HG02678 (cell line): ENCODE measurements at regions not wholly inside any gene's neighbourhood (a gene's known extent, or its start where the extent isn't known, plus 50 kb on each side); places are given as distances from the start of the nearest gene placed in this dataset.
"Not testable (repeated sequence)": the region's sequence is repeated elsewhere in the genome, so short reads cannot be mapped to it uniquely, and the experiment has no call there.

Experiments used
- ATAC-seq: cut with Tn5 transposase; IDR thresholded peaks from one replicate; pipeline ENCODE4 v1.9.1; 2021; ENCODE audit warnings: mild to moderate bottlenecking, moderate library complexity; ENCODE audit not compliant: unreplicated experiment

DNA sequence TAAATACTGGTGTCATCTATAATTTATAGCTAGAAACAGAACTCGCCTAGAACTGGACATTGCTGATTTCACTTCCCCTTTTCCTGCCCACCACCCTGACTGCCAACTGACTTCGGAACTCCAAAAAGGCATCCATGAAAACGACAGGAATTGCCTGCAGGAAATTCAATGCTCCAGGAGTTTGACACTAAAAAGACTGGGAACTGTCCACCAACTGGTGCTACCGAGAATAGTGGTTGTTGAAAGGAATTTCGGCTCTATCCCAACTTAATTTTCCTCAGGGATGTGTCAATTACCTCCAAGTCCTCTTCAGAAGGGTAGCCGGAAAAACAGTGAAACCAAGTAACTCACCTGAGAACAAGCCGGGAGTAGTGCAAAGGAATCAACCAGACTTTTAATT lies 440.0 kb downstream of the PRELID2 start:
- ATAC-seq = not testable (repeated sequence)

DNA sequence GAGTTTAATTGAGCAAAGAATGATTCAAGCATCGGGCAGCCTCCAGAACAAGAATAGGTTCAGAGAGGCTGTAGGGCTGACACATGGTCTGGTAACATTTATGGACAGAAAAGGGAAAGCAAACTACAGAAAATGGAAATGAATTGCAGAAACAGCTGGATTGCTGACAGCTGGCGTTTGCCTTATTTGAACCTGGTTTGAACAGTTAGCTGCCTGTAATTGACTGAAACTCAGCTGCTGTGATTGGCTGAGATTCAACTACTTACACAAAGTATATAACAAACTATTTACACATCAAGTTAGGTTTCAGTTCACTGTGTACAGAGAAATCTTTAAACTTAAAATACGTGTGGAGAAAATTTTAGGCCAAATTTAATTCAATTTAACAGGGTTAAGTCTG lies 441.7 kb downstream of the PRELID2 start:
- no peak for ATAC-seq

DNA sequence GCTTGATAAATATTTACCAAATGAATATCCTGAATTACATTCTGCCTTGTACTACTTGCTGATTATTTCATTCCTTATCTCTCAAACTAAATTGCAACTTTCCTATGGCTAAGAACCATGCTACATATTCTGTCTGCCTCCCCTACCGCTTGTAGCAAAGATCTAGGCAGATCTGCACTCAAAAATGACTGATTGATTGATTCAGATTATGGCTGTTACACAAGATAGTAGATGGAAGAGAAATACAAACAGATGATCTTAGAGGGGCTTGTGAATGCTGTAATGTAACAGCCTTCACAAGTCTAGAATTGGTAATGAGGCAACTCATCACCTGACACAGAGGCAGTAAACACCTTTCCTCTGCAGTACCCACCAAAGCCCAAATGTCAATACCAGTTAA lies 446.1 kb downstream of the PRELID2 start:
- no peak for ATAC-seq

DNA sequence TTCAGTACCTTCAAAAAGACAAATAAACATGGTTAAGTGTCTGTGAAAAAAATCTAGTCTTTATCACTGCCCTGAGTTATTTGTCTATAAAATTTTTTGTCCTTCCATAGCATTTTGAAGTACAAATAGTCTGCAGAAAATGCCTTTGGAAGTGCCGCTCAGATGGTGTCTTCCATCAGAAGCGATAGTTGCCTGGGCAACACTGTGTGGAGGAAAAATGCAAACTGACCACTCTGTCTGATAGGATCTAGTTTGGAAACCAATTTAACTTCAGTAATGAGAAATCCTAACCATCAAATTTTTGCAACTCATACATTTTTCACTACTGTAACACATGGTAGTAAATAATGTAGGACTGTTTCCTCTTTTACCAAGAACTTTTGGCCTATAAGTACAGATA lies 449.9 kb downstream of the PRELID2 start:
- no peak for ATAC-seq

DNA sequence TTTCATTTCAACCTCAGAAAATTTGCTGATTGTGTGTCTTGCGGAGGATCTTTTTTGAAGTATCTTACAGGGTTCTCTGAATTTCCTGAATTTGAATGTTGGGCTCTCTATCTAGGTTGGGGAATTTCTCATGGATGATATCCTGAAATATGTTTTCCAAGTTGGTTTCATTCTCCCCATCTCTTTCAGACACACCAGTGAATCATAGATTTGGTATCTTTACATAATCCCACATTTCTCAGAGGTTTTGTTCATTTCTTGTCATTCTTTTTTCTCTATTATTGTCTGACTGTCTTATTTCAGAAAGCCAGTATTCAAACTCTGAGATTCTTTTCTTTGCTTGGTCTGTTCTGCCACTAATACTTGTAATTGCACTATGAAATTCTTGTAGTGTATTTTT lies 456.9 kb downstream of the PRELID2 start:
- ATAC-seq = no peak

DNA sequence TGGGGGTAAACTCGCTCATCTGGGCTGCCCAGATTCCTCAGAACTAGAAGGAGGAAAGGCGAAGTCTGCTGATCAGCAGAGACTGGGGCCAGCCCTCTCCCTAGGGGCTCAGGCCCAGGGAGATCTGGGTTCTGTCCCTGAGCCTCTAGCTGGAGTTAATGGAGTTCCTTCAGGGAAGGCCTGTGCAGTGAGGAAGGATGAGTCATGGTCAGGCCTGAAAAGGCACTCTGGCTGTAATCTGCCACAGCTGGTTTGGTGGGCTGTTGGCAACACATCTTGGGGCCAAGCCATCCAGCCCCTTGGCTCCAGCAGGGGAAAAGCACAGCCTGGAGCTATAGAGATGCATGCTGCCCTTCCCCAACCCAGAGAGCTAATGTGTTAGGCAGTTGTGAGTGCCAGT lies 459.6 kb downstream of the PRELID2 start:
- ATAC-seq = no peak

DNA sequence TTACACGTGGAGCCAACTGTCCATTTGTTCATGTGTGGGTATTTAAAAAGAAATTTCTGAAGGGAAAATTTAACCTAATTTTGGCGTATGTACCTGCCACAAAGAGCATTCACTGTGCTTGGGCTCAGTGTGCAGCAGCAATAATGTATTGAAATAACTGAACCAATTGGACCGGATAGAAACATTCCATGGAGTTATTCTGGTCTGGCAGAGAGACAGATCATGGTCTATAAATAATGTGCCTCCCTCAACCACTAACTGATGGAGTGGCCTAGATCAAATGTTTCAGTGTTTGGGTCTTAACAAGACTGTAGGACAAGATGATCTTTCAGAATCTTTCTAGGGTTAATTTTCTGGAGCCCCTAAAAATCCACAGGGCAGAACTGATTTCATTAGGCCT lies 469.7 kb downstream of the PRELID2 start:
- ATAC-seq = no peak

DNA sequence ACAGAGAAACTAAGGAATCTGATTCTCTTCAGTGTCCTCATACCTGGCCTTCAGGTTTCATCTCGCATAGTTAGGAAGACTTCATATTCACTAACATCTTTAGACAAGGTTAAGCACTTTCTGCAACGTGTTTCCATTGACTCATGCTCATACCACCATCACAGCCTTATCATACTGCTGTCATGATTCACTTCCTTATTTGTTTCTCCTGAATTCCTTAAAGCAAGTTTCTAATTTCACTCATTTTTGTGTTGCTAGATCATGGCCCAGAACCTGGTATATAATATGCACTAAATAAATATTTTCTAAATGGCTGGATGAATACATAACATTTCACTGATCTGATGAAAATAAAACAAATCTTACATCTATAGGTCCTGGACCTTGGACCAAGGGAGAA lies 472.9 kb downstream of the PRELID2 start:
- no peak for ATAC-seq

DNA sequence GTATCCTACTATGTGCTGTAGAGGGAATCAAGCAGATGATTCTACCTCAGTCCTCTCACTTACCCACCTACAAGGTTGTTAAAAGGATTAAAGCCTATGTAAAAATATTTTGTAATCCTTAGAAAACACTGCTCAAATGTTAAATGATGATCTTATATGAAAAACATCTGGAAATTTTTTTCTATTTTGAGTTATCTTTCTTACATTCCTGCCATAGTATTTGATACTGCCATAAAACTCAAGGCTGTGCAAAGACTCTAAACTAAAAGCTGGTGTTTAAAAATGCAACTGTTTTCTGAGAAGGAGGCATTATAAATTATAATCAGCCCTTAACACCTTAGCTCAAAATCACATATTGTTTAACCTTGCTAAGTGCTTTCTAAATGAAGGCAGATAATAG lies 474.2 kb downstream of the PRELID2 start:
- no peak for ATAC-seq

DNA sequence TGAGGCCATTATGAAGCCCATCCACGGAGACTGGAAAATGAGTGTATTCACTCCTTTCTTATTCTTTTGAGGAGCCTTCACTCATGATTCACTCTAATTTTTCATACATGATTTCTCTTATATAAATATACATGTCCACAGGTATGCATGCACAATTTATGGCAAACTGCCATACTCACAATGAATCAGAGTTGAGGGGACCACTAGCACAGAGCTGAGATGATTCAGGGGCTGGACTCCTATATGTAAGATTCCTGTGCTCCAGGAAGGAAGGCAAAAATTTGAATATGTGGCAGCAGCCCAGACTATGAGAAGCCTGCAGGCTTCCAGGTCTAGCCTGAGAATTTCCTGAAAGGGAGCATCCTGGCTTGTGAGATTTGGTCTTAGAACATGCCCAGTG lies 484.6 kb downstream of the PRELID2 start:
- ATAC-seq = no peak

DNA sequence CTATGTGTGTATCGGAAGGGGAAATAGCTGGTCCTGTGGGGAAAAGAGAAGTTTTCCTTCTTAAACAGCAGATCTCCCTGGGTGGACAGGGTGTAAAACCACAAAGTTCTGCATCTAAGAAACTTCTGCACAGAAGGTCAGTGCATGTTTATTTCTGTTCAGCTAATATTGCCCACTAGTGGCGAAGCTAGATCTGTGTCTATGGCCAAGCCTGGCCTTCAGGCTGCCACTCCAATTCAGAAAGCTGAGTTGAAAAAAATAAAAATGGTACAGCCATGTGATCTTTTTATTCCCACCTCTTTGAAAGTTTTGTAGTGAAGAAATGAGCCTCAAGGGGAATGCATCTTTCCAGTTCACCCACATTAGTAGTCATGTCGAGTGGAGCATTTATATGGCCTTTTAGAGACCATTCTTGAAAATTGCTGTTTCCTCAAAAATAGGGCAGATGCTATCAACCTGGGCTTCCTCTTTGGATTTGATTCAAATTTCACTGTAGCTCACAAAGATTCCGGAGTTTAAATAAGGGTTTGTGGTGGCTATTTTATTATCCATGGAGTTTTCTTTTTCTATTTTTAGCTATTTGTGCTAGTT lies 488.0 kb downstream of the PRELID2 start:
- ATAC-seq = peak; percentile 58

DNA sequence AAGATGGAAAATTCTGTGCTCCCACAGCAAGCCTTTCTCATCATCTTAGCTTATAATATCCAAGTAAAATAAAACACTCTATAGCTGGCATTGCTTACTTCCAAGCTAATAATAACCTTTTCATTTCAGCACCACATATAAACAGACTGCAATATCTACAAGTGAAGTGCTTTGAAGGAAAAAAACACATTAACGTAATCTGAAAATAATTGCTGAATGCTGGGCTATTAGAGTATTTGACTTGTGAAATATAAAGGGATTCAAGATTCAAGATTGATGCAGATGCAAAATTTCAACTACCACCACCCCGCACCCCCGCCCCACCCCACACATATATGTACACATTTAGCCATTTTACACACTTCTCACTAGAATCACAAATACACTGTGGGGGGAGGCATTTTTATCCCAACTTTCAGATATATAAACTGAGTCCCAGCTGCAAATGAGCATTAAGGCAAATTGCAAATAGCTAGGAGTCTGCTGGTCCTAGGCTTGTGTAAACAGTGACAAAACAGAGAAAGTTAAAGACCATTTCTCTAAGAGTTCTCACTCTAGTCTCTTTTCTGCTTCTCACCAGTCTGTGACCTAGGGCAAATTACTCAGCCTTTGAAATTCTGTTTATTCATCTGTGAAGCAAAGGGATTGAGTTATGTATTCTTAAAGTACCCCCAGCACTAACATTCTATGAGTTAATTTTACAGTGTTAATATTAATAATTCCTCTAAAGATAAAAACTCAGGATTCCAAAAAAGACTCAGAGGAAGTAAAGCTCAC lies 489.4 kb downstream of the PRELID2 start:
- no peak for ATAC-seq

DNA sequence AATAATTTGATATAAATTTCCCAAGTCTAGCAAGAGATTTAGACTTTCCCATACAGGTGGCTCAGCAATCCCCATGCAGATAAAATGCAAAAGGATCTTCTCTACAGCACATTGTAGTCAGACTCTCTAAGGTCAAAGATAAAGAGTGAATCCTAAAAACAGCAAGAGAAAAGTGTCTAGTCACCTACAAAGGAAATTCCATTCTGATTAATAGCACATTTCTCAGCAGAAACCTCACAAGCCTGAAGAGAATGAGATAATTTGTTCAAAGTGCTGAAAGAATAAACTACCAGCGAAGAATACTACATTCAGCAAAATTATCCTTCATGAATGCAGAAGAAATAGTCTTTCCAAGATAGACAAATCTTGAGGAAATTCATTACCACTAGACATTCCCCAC lies 493.3 kb downstream of the PRELID2 start:
- no peak for ATAC-seq

DNA sequence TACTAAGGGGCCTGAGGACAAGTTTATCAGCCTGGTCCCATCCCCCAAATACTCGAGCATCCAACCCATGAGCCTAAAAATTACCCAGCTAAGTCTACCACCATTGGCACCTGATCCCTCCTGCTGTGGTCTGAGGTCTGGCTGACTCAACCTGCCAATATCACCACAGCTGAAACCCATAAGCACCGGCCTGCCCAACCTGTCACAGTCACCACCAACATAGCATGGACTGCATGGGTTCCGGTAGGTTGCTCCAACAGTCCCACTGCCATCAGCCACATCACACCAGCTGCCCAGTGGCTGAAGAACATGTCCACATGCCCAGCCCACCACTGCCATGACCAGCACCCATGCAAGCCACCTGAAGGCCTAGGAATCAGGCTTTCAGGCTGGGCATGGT lies 495.0 kb downstream of the PRELID2 start:
- ATAC-seq = no peak

DNA sequence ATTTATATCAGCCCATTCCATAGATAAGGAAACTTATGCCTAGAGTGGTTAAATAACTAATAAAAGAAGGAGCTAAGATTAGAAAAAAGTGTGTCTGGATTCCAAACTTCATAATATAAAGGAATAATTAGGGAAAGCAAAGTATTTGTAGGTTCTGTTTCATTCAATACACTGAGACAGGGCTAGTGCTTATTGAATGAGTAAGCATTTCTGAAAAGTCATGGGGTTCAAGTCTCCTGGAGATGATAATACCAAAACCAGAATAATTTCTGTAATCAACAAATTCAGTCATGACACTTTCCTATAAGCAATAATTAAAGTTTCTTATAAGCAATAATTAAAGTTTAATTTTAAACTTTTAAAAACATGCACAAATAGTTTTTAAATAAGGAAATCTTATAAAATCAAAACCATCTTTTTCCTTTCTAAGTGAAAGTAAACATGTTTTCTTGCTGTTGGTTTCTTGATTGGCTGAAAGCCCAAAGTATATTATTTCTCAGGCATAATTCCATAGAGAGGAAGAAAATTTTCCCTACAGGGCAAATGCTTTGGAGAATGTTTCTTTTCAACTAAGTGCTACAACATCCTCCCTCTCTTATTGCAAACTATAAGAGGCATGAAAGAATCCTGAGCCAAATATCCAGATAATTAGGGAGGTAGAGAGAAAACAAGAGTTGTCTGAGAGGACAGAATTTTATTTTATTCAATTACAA lies 510.2 kb downstream of the PRELID2 start:
- no peak for ATAC-seq

DNA sequence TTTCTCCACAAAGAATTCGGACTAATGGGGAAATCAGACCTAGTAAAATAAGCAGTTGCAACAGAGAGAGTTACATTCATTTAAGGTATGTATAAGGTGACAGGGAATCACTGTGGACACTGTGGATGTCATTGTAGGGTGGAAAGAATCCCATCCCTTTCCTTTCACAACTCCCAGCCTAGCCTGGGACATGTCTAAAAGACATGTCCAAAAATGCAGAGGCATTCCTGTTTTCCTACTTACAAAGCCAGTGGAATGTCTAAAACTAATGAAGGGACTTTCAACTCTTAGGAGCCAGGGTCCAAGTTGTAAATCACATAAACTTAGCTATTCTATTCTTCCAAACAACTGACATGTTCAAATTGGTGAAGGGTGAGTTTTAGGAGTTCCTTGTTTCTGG lies 511.0 kb downstream of the PRELID2 start:
- ATAC-seq = no peak

DNA sequence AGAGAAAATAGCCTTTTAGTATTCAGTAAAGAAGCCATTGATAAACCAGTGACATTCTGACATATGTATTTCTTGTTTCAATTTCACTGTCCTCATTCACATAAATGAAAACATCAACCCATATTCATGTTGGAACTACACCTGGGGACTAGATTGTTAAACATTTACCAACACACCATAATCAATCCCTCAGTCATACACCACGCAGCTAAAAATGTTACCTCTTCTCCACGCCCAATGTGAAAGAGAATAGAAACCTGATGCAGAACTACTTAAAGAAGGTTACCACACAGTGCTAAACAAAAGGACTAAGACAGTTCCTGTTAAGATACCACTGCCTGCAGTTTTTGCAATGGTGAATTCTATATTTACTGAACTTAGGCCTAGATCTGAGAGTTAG lies 518.9 kb downstream of the PRELID2 start:
- ATAC-seq = peak; percentile 86

DNA sequence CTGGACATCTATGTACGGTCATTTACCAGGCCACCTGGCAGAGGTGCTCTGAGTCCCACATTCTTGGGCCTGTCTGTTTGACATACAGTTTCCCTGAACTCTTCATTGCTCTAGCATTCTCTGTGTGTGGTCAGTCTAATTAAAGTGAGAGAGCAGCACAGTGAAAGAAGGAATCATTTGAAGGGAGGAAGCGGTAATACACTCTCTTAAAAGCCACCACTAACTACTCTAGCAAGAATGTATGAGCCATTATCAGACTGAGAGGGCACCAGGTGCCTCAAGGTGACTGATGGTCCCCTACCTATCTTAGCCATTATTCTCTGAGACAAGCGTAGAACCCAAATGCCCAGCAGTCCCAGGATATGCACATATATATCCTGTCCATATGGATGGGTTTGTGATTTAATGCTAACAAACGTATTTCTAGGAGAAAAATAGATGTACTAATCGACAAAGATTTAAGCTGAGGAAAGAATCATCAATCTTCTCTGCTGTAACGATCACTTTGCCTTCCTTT lies 527.2 kb downstream of the PRELID2 start:
- no peak for ATAC-seq

DNA sequence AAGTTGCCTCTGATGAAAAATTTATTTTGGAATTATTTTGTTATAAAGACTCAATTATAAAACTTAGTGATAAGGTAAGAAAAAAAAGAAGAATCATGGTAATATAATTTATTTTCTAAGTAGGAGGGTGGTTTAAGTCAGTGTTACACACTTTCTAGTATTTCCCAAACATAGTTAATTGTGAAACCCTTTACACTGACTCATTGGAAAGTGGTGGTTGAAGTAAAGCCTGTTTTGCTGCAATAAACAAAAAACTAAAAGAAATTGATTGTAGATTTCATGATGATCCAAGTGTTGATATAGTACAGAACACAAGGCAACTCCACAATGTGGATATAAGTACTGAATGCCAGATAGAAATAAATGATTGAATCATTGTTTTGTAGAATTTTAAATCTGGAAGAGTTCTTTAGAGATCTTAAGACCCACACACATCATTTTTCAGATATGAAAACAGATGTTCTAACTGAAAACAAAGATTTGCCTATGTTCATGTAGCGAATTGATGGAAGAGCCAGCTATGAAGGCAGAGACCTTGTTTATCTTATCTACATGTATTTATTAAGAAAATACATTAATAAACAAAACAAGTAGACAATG lies 539.8 kb downstream of the PRELID2 start:
- ATAC-seq = no peak

DNA sequence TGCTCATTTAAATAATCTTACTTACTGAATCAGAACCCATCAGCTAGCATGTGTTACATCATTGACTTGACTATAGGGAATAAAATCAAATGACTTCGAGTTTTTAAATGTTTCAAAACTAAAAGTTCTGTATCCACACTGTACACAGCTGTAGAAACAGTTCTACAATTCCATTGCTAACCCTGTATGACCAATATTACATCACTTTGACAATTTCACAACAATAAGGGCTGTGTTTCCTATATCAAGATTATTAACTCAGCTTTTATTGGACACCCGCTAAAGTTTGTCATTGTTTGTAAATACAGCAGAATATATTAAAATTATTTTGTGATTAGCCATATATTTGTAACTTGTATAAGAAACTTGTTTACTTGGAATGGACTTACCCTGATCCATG lies 540.8 kb downstream of the PRELID2 start:
- no peak for ATAC-seq

DNA sequence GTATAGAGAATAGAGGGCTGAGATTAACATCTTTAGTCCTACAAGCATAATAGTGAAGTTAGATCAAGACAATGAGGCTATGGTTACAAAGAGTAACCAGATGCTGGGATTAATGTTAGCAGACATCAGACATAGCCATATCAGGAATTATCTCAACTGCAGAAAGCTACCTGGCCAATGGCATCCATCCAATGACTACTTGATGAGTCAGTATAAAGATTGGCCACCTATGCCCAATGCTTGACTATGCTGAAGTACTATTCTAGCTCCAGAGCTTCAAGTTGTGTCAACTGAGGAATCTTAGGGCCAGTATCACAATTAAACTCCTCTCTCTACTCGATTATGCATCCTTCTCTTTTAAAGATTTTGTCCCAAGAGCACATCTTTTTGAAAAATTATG lies 541.4 kb downstream of the PRELID2 start:
- ATAC-seq = no peak

DNA sequence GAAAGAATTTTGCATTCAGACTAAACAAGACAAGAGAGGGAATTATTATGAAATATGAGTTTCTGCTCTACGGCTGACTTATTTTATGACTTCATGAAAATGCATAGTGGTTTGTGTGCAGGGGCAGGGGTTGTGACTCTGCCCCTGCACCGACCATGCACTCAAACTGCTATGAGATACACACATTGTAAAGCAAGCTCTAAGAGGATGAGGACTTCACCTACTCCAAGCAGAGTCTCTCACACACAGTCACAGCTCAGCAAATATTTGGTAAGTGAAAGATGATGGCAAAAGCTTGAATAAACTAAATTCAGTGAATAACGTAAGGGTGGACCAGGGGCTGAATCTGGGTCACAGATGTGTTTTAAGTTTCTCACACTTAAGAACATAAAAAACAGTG lies 542.9 kb downstream of the PRELID2 start:
- no peak for ATAC-seq
